Activated CD4-positive, alpha-beta T cell treated with anti-CD3 and anti-CD28 coated beads for 48 hours (primary cell): ENCODE measurements at regions not wholly inside any gene's neighbourhood (a gene's known extent, or its start where the extent isn't known, plus 50 kb on each side); places are given as distances from the start of the nearest gene placed in this dataset.

Source experiments
- DNase-seq: peaks from one replicate; pipeline ENCODE4 v3.0.0-alpha.2; 2020

GRCh38 chr16:72308396-72308795 lies 136.4 kb upstream of the PMFBP1 start:
- no peak for DNase-seq

- no peak for DNase-seq
Measured at GRCh38 chr16:72302332-72302731, 130.4 kb upstream of the PMFBP1 start.

- no peak for DNase-seq
Measured at GRCh38 chr16:72301523-72302236, 129.7 kb upstream of the PMFBP1 start.

- no peak for DNase-seq
Measured at GRCh38 chr16:72300892-72301291, 128.9 kb upstream of the PMFBP1 start.

- no peak for DNase-seq
Measured at GRCh38 chr16:72299684-72300243, 127.8 kb upstream of the PMFBP1 start.

GRCh38 chr16:72298961-72299360 lies 127.0 kb upstream of the PMFBP1 start:
- no peak for DNase-seq

- no peak for DNase-seq
Measured at GRCh38 chr16:72295914-72296313, 124.0 kb upstream of the PMFBP1 start.

GRCh38 chr16:72291531-72291981 lies 119.6 kb upstream of the PMFBP1 start:
- DNase-seq: no peak

- no peak for DNase-seq
Measured at GRCh38 chr16:72291121-72291520, 119.2 kb upstream of the PMFBP1 start.

GRCh38 chr16:72287649-72288048 lies 115.7 kb upstream of the PMFBP1 start:
- no peak for DNase-seq

- no peak for DNase-seq
Measured at GRCh38 chr16:72286936-72287620, 115.1 kb upstream of the PMFBP1 start.

- DNase-seq: no peak
Measured at GRCh38 chr16:72285728-72286127, 113.8 kb upstream of the PMFBP1 start.

- no peak for DNase-seq
Measured at GRCh38 chr16:72285324-72285723, 113.4 kb upstream of the PMFBP1 start.

- DNase-seq: no peak
Measured at GRCh38 chr16:72284042-72284789, 112.3 kb upstream of the PMFBP1 start.

GRCh38 chr16:72282362-72282761 lies 110.4 kb upstream of the PMFBP1 start:
- no peak for DNase-seq

GRCh38 chr16:72278301-72278700 lies 106.3 kb upstream of the PMFBP1 start:
- DNase-seq: no peak

- DNase-seq: no peak
Measured at GRCh38 chr16:72277749-72278148, 105.8 kb upstream of the PMFBP1 start.

GRCh38 chr16:72271699-72272240 lies 99.8 kb upstream of the PMFBP1 start:
- no peak for DNase-seq

- DNase-seq: no peak
Measured at GRCh38 chr16:72270531-72270930, 98.6 kb upstream of the PMFBP1 start.

- DNase-seq: no peak
Measured at GRCh38 chr16:72266836-72267235, 94.9 kb upstream of the PMFBP1 start.

GRCh38 chr16:72264771-72265170 lies 92.8 kb upstream of the PMFBP1 start:
- no peak for DNase-seq

GRCh38 chr16:72262711-72263110 lies 90.8 kb upstream of the PMFBP1 start:
- no peak for DNase-seq

- DNase-seq: no peak
Measured at GRCh38 chr16:72261127-72261526, 89.2 kb upstream of the PMFBP1 start.
